ENCODE measurements at regions not wholly inside any gene's neighbourhood (a gene's known extent, or its start where the extent isn't known, plus 50 kb on each side); places are given as distances from the start of the nearest gene placed in this dataset.

GRCh38 chr4:60822986-60823385, 377.1 kb upstream of the ADGRL3 start:
- Histone ChIP-seq H3K27ac (ENCODE audit: low read depth) (no peak overlapping the region), H3K4me2 (no peak overlapping the region), H3K4me1 (ENCODE audit: insufficient read depth) (no peaks in the 10 kb centered on the region), H2AFZ (no peak overlapping the region), H3K9me2 (ENCODE audit: insufficient read depth) (no peaks in the 10 kb centered on the region; the same call in 1 of the 2 replicates), H3K36me3 (ENCODE audit: insufficient read depth) (no peaks in the 10 kb centered on the region), H3F3A (replicated peaks; ENCODE audit: low read depth) (no peaks in the 10 kb centered on the region), H3K4me3 (no peak overlapping the region), H3K79me2 (replicated peaks; ENCODE audit: insufficient read depth) (no peaks in the 10 kb centered on the region), H4K20me1 (replicated peaks; ENCODE audit: insufficient read depth) (no peaks in the 10 kb centered on the region), H3K27me3 (ENCODE audit: insufficient read depth) (no peaks in the 10 kb centered on the region)
- no peak for DNase-seq (ENCODE audit: low spot score)
- Mint-ChIP-seq H3K27ac (no peak overlapping the region), H3K9me3 (peaks cover 12% of the 10 kb centered on the region; the same call in 1 of the 3 replicates), H3K27me3 (ENCODE audit: insufficient read depth, low read depth, poor library complexity) (no peaks in the 10 kb centered on the region), H3K4me1 (no peaks in the 10 kb centered on the region), H3K4me3 (no peak overlapping the region), H3K36me3 (ENCODE audit: low read depth) (0 out of 3 replicates have a peak, but pooled peaks cover 4% of the 10 kb centered on the region)
- TF ChIP-seq ZNF462 (CRISPR knock-in tag; IDR thresholded peaks at IDR 0.05) (no peak), ETS1 (IDR thresholded peaks at IDR 0.05) (no peak), EZH2phosphoT487 (IDR thresholded peaks at IDR 0.05; ENCODE audit: unreplicated experiment) (no peak), CREB1 (CRISPR knock-in tag; IDR thresholded peaks at IDR 0.05; ENCODE audit: low read depth) (no peak), CTCF (conservative IDR thresholded peaks at IDR 0.05; ENCODE audit: low read depth in 2 of 2) (no peak), ZNF114 (CRISPR knock-in tag; IDR thresholded peaks at IDR 0.05) (no peak), STAT1 (IDR thresholded peaks at IDR 0.05; ENCODE audit: unreplicated experiment) (no peak), REST (IDR thresholded peaks at IDR 0.05; ENCODE audit: unreplicated experiment) (no peak), POLR2AphosphoS5 (IDR thresholded peaks at IDR 0.05; ENCODE audit: low read depth) (no peak), NANOG (IDR thresholded peaks at IDR 0.05; ENCODE audit: borderline replicate concordance) (no peak), EZH2 (IDR thresholded peaks at IDR 0.05; ENCODE audit: low read depth, unreplicated experiment) (no peak), JUNB (IDR thresholded peaks at IDR 0.05; ENCODE audit: unreplicated experiment) (no peak), ZNF331 (CRISPR knock-in tag; IDR thresholded peaks at IDR 0.05; ENCODE audit: low read depth) (no peak)
- no peak for ATAC-seq
